Astrocyte (in vitro differentiated cells and primary cell): ENCODE measurements at regions not wholly inside any gene's neighbourhood (a gene's known extent, or its start where the extent isn't known, plus 50 kb on each side); places are given as distances from the start of the nearest gene placed in this dataset.

ENCODE experiments used
- CTCF ChIP-seq: IDR thresholded peaks from 2 replicates; pipeline ENCODE4 v1.5.1; 2011; ENCODE audit warnings: low read depth, mild to moderate bottlenecking, inconsistent platforms, low read length, moderate library complexity; ENCODE audit not compliant: insufficient read depth
- EZH2 ChIP-seq: IDR thresholded peaks from 2 replicates; pipeline ENCODE4 v1.6.1; 2012; ENCODE audit warnings: mild to moderate bottlenecking, low read length, inconsistent platforms; ENCODE audit not compliant: insufficient read depth

DNA sequence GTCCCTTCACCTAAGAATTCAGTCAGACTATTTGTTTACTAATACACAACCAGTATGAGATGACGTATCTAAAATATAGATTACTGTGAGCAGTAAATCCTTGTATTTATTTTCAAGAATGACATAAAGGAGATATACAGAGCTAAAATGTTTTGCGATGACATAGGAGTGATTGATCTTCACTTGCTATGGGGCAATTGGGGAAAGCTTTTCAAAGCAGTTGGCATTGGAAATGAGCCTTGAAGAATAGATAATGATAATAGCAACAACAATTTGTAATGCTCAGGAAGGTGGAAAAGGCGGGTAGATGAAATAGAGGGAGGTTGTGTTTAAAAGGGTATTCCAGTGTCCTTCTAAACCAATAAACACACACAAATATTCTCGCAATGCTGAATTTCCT, 623.7 kb downstream of the CDH8 start:
- TF ChIP-seq CTCF, result no peak
- TF ChIP-seq EZH2, result no peak
